GM13976 (cell line): ENCODE measurements at regions not wholly inside any gene's neighbourhood (a gene's known extent, or its start where the extent isn't known, plus 50 kb on each side); places are given as distances from the start of the nearest gene placed in this dataset.

ENCODE experiments used
- DNase-seq: peaks from one replicate; pipeline ENCODE4 v3.0.0; 2012; ENCODE audit warnings: low spot score
- CTCF ChIP-seq: IDR thresholded peaks from 2 replicates; pipeline ENCODE4 v1.5.1; 2012; ENCODE audit warnings: borderline replicate concordance, mild to moderate bottlenecking; ENCODE audit not compliant: insufficient read depth; ENCODE audit errors: extremely low read depth, missing control alignments, control extremely low read depth
- in situ Hi-C: fragments of 300-500 bp; cut with MboI; formaldehyde crosslinking; loops from one replicate; pipeline ENCODE4 v1.12.0; 2022; ENCODE audit warnings: low sequenced_read_pairs, mixed read lengths, inconsistent platforms; ENCODE audit not compliant: unreplicated experiment

GRCh38 chr12:38490073-38490472, 173.5 kb downstream of the ALG10B start:
- in situ Hi-C loops = no loop called here
- no peak for TF ChIP-seq CTCF
- DNase-seq = no peak

GRCh38 chr12:38490941-38491340, 174.4 kb downstream of the ALG10B start:
- no peak for TF ChIP-seq CTCF
- in situ Hi-C loops = no loop called here

GRCh38 chr12:38501481-38501880, 184.9 kb downstream of the ALG10B start:
- in situ Hi-C loops = no loop called here

More at GRCh38 chr12:38490941-38491340, 174.4 kb downstream of the ALG10B start:
- DNase-seq = no peak

GRCh38 chr12:38501991-38502390, 185.4 kb downstream of the ALG10B start:
- TF ChIP-seq CTCF = no peak
- in situ Hi-C loops = no loop called here
- no peak for DNase-seq

More at GRCh38 chr12:38501481-38501880, 184.9 kb downstream of the ALG10B start:
- DNase-seq = no peak
- no peak for TF ChIP-seq CTCF

- in situ Hi-C loops = no loop called here
- no peak for DNase-seq
Measured at GRCh38 chr12:38502415-38502814, 185.8 kb downstream of the ALG10B start.

GRCh38 chr12:38507839-38508238, 191.3 kb downstream of the ALG10B start:
- no peak for DNase-seq
- no peak for TF ChIP-seq CTCF
- in situ Hi-C loops = no loop called here

More at GRCh38 chr12:38502415-38502814, 185.8 kb downstream of the ALG10B start:
- TF ChIP-seq CTCF = no peak

- no peak for TF ChIP-seq CTCF
- no peak for DNase-seq
Measured at GRCh38 chr12:38508246-38508645, 191.7 kb downstream of the ALG10B start.

More at GRCh38 chr12:38508246-38508645, 191.7 kb downstream of the ALG10B start:
- in situ Hi-C loops = no loop called here
